Neural cell (in vitro differentiated cells): ENCODE measurements at regions not wholly inside any gene's neighbourhood (a gene's known extent, or its start where the extent isn't known, plus 50 kb on each side); places are given as distances from the start of the nearest gene placed in this dataset.

Experiments used
- H2AFZ ChIP-seq: fragments of 200-600, 300-800 bp; sonication (generic), shearing (Covaris generic); 2 replicates; pipeline ENCODE4 v1.6.0; 2014; ENCODE audit warnings: low read depth, mild to moderate bottlenecking, antibody characterized with exemption, low read length, moderate library complexity
- H3F3A ChIP-seq: fragments of 200-600 bp; shearing (Covaris generic); 2 replicates; pipeline ENCODE4 v1.6.1; 2016; ENCODE audit warnings: mild to moderate bottlenecking, moderate library complexity, mixed read lengths, antibody characterized with exemption, low read length; ENCODE audit not compliant: insufficient read depth, poor library complexity, severe bottlenecking
- H3K27ac ChIP-seq: fragments of 200-600, 300-800 bp; sonication (generic), shearing (Covaris generic); 2 replicates; pipeline ENCODE4 v1.5.1; 2014; ENCODE audit warnings: mild to moderate bottlenecking, low read length, moderate library complexity
- H3K27me3 ChIP-seq: fragments of 300-800, 200-600 bp; sonication (generic), shearing (Covaris generic); 2 replicates; pipeline ENCODE4 v1.6.0; 2014; ENCODE audit warnings: mild to moderate bottlenecking, low read depth, low read length, moderate library complexity; ENCODE audit not compliant: insufficient read depth
- H3K36me3 ChIP-seq: fragments of 300-800, 200-600 bp; sonication (generic), shearing (Covaris generic); 2 replicates; pipeline ENCODE4 v1.5.1; 2014; ENCODE audit warnings: mild to moderate bottlenecking, antibody characterized with exemption, low read length, moderate library complexity; ENCODE audit not compliant: insufficient read depth
- H3K4me2 ChIP-seq: fragments of 300-800, 200-600 bp; sonication (generic), shearing (Covaris generic); 2 replicates; pipeline ENCODE4 v1.6.0; 2014; ENCODE audit warnings: mild to moderate bottlenecking, low read length
- H3K4me3 ChIP-seq: fragments of 300-800, 200-600 bp; sonication (generic), shearing (Covaris generic); 2 replicates; pipeline ENCODE4 v1.5.1; 2014; ENCODE audit warnings: mild to moderate bottlenecking, low read length, moderate library complexity
- H3K79me2 ChIP-seq: fragments of 200-600 bp; shearing (Covaris generic); replicated peaks from 2 replicates; pipeline ENCODE4 v1.6.0; 2014; ENCODE audit warnings: mild to moderate bottlenecking, low read length, moderate library complexity; ENCODE audit not compliant: insufficient read depth
- H3K9ac ChIP-seq: fragments of 300-800, 200-600 bp; sonication (generic), shearing (Covaris generic); 2 replicates; pipeline ENCODE4 v1.6.1; 2016; ENCODE audit warnings: mild to moderate bottlenecking, low read length, mixed read lengths
- H3K9me2 ChIP-seq: fragments of 200-600 bp; shearing (Covaris generic); 2 replicates; pipeline ENCODE4 v1.6.1; 2016; ENCODE audit warnings: mild to moderate bottlenecking, low read length, mixed read lengths; ENCODE audit not compliant: insufficient read depth
- H3K9me3 ChIP-seq: fragments of 200-600, 300-800 bp; sonication (generic), shearing (Covaris generic); 2 replicates; pipeline ENCODE4 v1.6.1; 2016; ENCODE audit warnings: mild to moderate bottlenecking, mixed run types, low read length, moderate library complexity, mixed read lengths
- H4K20me1 ChIP-seq: fragments of 200-600 bp; shearing (Covaris generic); 2 replicates; pipeline ENCODE4 v1.6.1; 2016; ENCODE audit warnings: mild to moderate bottlenecking, mixed run types; ENCODE audit not compliant: insufficient read depth
- CTCF ChIP-seq: fragments of 450-650 bp; IDR thresholded peaks from 2 replicates; pipeline ENCODE4 v1.5.1; 2014; ENCODE audit warnings: antibody characterized with exemption, mild to moderate bottlenecking, moderate library complexity; ENCODE audit not compliant: poor library complexity, severe bottlenecking
- EP300 ChIP-seq: fragments of 450-650 bp; conservative IDR thresholded peaks from 2 replicates; pipeline ENCODE4 v1.6.1; 2014; ENCODE audit warnings: antibody characterized with exemption, mild to moderate bottlenecking, moderate library complexity; ENCODE audit not compliant: poor library complexity, severe bottlenecking
- EZH2 ChIP-seq: fragments of 200-600, 300-800 bp; shearing (Covaris generic), sonication (generic); IDR thresholded peaks from 2 replicates; pipeline ENCODE4 v1.6.1; 2014; ENCODE audit warnings: antibody characterized with exemption, low read length, borderline replicate concordance, mild to moderate bottlenecking; ENCODE audit not compliant: insufficient read depth, poor library complexity, severe bottlenecking
- MXI1 ChIP-seq: fragments of 450-650 bp; conservative IDR thresholded peaks from 2 replicates; pipeline ENCODE4 v1.6.1; 2014; ENCODE audit warnings: antibody characterized with exemption, mild to moderate bottlenecking; ENCODE audit not compliant: poor library complexity, severe bottlenecking
- POLR2AphosphoS5 ChIP-seq: IDR thresholded peaks from 2 replicates; pipeline ENCODE4 v1.6.1; 2012
- RAD21 ChIP-seq: fragments of 450-650 bp; conservative IDR thresholded peaks from 2 replicates; pipeline ENCODE4 v1.6.1; 2014; ENCODE audit warnings: antibody characterized with exemption, mild to moderate bottlenecking, moderate library complexity
- SMC3 ChIP-seq: fragments of 450-650 bp; conservative IDR thresholded peaks from 2 replicates; pipeline ENCODE4 v1.6.1; 2014; ENCODE audit warnings: antibody characterized with exemption, mild to moderate bottlenecking, moderate library complexity; ENCODE audit not compliant: poor library complexity
- TAF1 ChIP-seq: IDR thresholded peaks from 2 replicates; pipeline ENCODE4 v1.6.1; 2012; ENCODE audit warnings: low read depth
- TF ChIP-seq, protein P1 (sequence below): IDR thresholded peaks from 2 replicates; pipeline ENCODE4 v1.6.1; 2012; ENCODE audit warnings: borderline replicate concordance

- Histone ChIP-seq H3K27me3 (no peaks in the 10 kb centered on the region), H3F3A (no peaks in the 10 kb centered on the region), H2AFZ (no peak overlapping the region), H3K4me3 (no peak overlapping the region), H3K9ac (no peak overlapping the region), H3K9me3 (no peaks in the 10 kb centered on the region), H3K36me3 (no peaks in the 10 kb centered on the region), H3K79me2 (no peaks in the 10 kb centered on the region), H3K4me2 (no peak overlapping the region), H4K20me1 (no peaks in the 10 kb centered on the region), H3K9me2 (no peaks in the 10 kb centered on the region), H3K27ac (no peak overlapping the region)
- no peak for TF ChIP-seq RAD21
- no peak for TF ChIP-seq MXI1
- TF ChIP-seq EZH2, result no peak
- TF ChIP-seq TAF1, result no peak
- TF ChIP-seq, protein P1, sequence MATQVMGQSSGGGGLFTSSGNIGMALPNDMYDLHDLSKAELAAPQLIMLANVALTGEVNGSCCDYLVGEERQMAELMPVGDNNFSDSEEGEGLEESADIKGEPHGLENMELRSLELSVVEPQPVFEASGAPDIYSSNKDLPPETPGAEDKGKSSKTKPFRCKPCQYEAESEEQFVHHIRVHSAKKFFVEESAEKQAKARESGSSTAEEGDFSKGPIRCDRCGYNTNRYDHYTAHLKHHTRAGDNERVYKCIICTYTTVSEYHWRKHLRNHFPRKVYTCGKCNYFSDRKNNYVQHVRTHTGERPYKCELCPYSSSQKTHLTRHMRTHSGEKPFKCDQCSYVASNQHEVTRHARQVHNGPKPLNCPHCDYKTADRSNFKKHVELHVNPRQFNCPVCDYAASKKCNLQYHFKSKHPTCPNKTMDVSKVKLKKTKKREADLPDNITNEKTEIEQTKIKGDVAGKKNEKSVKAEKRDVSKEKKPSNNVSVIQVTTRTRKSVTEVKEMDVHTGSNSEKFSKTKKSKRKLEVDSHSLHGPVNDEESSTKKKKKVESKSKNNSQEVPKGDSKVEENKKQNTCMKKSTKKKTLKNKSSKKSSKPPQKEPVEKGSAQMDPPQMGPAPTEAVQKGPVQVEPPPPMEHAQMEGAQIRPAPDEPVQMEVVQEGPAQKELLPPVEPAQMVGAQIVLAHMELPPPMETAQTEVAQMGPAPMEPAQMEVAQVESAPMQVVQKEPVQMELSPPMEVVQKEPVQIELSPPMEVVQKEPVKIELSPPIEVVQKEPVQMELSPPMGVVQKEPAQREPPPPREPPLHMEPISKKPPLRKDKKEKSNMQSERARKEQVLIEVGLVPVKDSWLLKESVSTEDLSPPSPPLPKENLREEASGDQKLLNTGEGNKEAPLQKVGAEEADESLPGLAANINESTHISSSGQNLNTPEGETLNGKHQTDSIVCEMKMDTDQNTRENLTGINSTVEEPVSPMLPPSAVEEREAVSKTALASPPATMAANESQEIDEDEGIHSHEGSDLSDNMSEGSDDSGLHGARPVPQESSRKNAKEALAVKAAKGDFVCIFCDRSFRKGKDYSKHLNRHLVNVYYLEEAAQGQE, result no peak
- TF ChIP-seq POLR2AphosphoS5, result no peak
- TF ChIP-seq SMC3, result no peak
- no peak for TF ChIP-seq CTCF
- TF ChIP-seq EP300, result no peak
Measured at GRCh38 chr2:198438331-198438730, 633.9 kb downstream of the PLCL1 start.

DNA sequence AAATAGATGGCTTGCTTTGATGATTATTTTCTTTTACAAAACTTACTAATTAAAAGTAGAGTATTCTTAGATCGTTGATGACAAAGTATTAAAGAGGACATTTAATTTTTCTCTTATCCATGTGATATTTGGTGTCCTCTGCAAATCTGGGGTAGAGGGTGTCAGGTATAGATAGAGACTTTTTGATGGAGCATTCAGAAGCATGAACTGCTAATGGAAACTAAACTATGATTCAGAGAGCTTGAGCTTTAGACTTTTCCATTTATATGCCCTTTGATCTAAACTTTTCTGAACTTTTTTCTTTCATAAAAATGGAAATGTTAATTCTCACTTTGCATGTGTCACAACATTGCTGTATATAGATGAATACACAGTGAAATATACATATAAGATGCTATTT lies 619.7 kb downstream of the PLCL1 start:
- TF ChIP-seq, protein P1, result no peak
- TF ChIP-seq TAF1, result no peak
- TF ChIP-seq CTCF, result no peak
- TF ChIP-seq SMC3, result no peak
- no peak overlapping the region for H3K9ac ChIP-seq
- H3K9me3 ChIP-seq, result no peaks in the 10 kb centered on the region
- H3K4me3 ChIP-seq, result no peak overlapping the region
- H3K9me2 ChIP-seq, result no peaks in the 10 kb centered on the region
- H3K27ac ChIP-seq, result no peak overlapping the region
- no peak overlapping the region for H2AFZ ChIP-seq
- no peaks in the 10 kb centered on the region for H3K79me2 ChIP-seq
- H3K4me2 ChIP-seq, result no peak overlapping the region
- H3K27me3 ChIP-seq, result no peaks in the 10 kb centered on the region
- no peaks in the 10 kb centered on the region for H3K36me3 ChIP-seq
- no peaks in the 10 kb centered on the region for H4K20me1 ChIP-seq
- H3F3A ChIP-seq, result no peaks in the 10 kb centered on the region
